ENCODE measurements at regions not wholly inside any gene's neighbourhood (a gene's known extent, or its start where the extent isn't known, plus 50 kb on each side); places are given as distances from the start of the nearest gene placed in this dataset.

DNA sequence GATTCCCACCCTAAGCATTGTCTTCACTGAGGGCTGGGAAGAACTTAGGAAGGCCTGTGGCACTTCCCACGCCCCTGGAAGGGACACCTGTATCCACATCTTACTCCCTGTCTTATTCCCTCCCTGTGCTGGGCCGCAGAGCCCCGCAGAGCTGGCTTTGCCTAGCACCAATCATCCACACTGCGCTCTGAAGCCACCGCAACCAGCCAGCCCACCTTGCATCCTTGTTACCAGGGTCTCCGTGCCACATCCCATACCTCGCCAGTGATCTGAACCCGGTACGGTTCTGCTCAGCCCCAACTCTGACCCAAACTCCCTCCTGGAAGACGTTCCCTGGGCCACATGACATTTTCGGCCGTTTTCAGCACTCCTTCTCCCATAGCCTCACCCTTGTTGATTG lies 101.4 kb upstream of the PITRM1 start:
- DNase-seq (ENCODE audit: extremely low read depth, low read depth) = no peak
- TF ChIP-seq, protein P1, sequence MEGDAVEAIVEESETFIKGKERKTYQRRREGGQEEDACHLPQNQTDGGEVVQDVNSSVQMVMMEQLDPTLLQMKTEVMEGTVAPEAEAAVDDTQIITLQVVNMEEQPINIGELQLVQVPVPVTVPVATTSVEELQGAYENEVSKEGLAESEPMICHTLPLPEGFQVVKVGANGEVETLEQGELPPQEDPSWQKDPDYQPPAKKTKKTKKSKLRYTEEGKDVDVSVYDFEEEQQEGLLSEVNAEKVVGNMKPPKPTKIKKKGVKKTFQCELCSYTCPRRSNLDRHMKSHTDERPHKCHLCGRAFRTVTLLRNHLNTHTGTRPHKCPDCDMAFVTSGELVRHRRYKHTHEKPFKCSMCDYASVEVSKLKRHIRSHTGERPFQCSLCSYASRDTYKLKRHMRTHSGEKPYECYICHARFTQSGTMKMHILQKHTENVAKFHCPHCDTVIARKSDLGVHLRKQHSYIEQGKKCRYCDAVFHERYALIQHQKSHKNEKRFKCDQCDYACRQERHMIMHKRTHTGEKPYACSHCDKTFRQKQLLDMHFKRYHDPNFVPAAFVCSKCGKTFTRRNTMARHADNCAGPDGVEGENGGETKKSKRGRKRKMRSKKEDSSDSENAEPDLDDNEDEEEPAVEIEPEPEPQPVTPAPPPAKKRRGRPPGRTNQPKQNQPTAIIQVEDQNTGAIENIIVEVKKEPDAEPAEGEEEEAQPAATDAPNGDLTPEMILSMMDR (IDR thresholded peaks at IDR 0.05; ENCODE audit: low read depth, low read length) = no peak

DNA sequence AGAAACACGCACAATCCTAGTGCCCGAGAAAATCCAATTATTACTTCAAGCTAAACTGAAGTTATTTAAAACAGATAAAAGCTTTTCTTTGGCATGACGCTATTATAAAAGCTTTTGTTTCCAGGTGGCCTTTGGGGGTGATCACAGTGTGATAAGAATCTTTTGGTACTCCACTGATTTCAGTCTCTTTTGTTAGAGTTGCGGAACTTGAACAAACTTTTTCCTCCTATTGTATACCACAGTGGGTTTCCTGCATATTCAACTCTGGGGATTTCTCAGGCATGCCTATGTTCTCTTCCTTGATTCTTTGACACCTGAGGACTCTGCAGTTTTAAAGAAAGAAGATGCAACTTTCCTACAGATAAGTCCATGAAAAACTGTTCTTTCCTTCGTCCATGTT lies 99.7 kb upstream of the PITRM1 start:
- DNase-seq (ENCODE audit: extremely low read depth, low read depth) = no peak
- TF ChIP-seq, protein P1 (IDR thresholded peaks at IDR 0.05; ENCODE audit: low read depth, low read length) = no peak

DNA sequence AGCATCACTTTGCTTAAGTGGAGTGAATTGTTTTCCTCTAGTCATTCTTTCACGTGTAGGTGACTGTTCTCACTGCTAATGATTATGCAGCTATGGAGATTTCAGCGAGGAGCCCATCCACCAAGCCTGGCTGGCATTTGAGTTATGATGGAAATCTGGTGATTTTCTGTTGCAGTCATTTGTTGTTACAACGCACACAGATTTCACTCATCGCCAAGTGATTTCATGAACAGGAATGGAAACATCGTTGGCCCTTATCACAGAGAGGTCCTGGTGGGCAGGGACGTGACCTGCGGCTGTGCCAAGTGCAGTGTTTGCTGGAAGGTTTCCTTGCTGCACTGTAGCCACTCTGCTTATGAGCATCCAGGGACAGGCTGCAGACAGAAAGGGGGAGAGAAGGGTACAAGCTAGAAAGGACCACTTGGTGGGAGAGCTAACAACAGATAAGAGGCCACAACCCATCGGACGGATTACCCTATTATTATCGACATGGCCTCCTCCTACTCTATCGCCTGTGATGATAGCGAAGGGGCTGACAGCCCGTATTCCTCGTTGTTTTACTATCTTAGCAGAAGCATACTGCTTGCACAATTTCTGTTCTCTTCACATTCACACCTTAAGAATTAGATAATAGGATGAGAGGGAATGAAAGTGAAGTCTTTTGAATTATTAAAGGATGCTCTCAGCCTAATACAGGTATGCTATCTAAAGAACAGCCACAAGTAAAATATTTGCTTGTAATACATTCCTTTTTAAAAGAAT lies 99.0 kb upstream of the PITRM1 start:
- TF ChIP-seq, protein P1 (IDR thresholded peaks at IDR 0.05; ENCODE audit: low read depth, low read length) = no peak
- no peak for DNase-seq (ENCODE audit: extremely low read depth, low read depth)

DNA sequence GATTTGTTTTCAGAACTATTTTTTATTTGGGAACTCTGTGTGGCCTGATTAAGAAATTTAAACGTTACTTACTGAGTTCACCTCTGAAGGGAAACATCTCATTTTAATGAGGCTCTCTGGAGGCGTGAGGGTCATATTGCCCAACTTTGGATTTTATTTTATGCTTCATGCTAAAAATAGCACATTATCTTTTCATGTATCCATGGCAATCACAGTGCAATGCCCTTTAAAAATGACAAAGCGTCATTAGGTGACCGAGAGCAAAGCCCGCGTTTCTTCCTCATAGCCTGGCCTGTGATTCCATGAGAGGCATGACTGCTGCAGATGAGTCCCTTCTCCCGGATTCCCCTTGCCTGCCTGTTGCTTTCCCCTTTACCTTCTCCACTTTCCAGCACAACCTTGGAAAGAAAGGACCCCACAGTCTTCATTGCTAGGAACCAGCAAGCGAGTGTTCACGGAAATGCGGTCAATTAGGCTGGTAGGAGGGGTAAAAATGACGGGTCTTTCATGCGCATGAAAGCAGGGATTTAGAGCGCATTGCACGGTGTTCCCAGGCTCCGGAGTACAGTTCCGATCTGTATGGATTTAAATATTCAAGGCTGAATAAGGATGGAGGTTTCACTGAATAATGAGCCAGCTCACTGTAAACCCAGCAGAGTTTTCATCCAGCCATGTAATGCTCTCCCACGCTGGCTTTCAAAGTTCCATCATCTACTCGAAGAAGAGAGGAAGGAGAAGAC lies 98.2 kb upstream of the PITRM1 start:
- no peak for DNase-seq (ENCODE audit: extremely low read depth, low read depth)
- TF ChIP-seq, protein P1 (IDR thresholded peaks at IDR 0.05; ENCODE audit: low read depth, low read length) = no peak

DNA sequence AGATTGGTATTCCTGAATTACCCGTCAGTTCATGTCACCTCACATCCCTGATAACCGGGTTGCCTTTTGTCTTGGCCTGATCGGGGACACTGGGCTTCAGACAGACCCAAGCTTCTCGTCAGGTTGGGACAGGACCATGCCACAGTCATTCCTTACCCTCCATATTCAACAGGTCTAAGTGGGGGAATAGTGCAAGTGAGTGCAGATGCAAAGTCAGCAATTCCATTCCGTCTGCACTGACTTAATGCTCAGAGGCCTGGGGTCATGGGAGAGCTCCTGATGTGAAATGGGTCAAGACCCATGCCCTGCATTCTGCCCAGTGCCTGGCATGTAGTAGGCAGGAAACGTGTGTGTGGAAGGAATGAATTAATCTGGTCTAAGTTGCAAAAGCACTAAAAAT lies 95.4 kb upstream of the PITRM1 start:
- DNase-seq (ENCODE audit: extremely low read depth, low read depth) = no peak
- TF ChIP-seq, protein P1 (IDR thresholded peaks at IDR 0.05; ENCODE audit: low read depth, low read length) = no peak

DNA sequence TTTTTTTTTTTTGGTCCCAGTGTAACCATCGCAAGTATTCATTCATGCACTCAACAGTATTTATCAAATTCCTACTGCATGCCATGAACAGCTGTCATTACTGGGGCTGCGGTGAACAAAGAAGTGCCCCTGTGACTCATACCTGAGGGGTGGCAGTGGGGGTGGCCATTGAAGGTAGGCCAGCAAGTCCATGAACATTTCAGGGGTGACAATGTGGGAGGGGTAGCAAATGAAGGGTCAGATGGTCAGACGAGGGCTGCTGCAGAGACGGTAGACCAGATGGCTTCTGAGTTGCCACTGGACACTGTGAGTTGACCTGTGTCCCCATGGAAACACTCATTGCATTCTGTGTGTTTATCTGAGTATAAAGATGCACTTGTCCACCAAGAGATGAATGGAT lies 92.5 kb upstream of the PITRM1 start:
- DNase-seq (ENCODE audit: extremely low read depth, low read depth) = no peak
- TF ChIP-seq, protein P1 (IDR thresholded peaks at IDR 0.05; ENCODE audit: low read depth, low read length) = no peak

DNA sequence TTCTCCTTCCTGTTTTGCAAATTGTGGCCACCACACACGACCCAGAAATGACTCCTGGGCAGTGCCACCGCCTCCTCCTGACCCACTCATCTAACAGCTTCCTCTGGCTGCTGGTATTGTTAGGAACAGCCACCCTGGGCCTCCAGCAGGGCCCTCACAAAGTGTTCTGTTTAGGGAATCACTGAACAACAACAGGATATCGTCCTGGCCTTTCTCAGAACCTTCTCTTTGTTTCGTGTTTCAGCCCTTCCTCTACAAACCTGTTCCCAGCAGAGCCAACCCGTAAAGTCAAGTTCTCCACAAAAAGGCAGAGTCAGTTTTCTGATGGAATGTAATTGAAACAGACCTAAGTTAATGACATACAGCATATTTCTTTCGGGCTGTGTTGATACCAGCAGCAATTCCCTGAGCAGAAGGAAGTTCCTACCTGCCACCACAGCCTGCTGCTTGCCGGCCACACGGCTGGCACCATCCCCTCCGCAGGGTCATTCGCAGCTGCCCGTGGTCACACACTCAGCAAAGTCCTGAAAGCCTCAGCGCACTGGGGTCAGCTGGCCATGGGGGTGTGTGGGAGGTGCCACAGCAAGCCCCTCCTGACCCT lies 91.7 kb upstream of the PITRM1 start:
- DNase-seq (ENCODE audit: extremely low read depth, low read depth) = no peak
- TF ChIP-seq, protein P1 (IDR thresholded peaks at IDR 0.05; ENCODE audit: low read depth, low read length) = no peak
